ENCODE measurements at regions not wholly inside any gene's neighbourhood (a gene's known extent, or its start where the extent isn't known, plus 50 kb on each side); places are given as distances from the start of the nearest gene placed in this dataset.

- Histone ChIP-seq H3K4me3 (no peak overlapping the region), H3K4me1 (no peaks in the 10 kb centered on the region), H3K27me3 (no peaks in the 10 kb centered on the region), H3K27ac (no peak overlapping the region), H3K9me3 (no peaks in the 10 kb centered on the region), H3K36me3 (no peaks in the 10 kb centered on the region)
- no peak for ATAC-seq
- intact Hi-C loops (cut with DNase I): no loop called here
- WGBS (ENCODE audit: insufficient coverage, low coverage, low lambda C conversion rate, missing lambda C conversion rate): 71% methylated on average over 2 of the region's 2 CpGs
- TF ChIP-seq POLR2A (IDR thresholded peaks at IDR 0.05): no peak
- DNase-seq: no peak
Measured at GRCh38 chr5:99948850-99949249, 586.3 kb upstream of the FAM174A start.

- Histone ChIP-seq H3K27ac (no peak overlapping the region), H3K4me1 (no peaks in the 10 kb centered on the region), H3K36me3 (no peaks in the 10 kb centered on the region), H3K27me3 (no peaks in the 10 kb centered on the region), H3K9me3 (no peaks in the 10 kb centered on the region), H3K4me3 (no peak overlapping the region)
- 49% methylated on average over 12 of the region's 12 CpGs for WGBS (ENCODE audit: insufficient coverage, low coverage, low lambda C conversion rate, missing lambda C conversion rate)
- DNase-seq: no peak
- TF ChIP-seq POLR2A (IDR thresholded peaks at IDR 0.05): no peak
- no peak for TF ChIP-seq CTCF (IDR thresholded peaks at IDR 0.05)
- intact Hi-C loops (cut with DNase I): no loop called here
- no peak for ATAC-seq
Measured at GRCh38 chr5:99945478-99946442, 589.4 kb upstream of the FAM174A start.

GRCh38 chr5:99940540-99940939 lies 594.6 kb upstream of the FAM174A start:
- H3K9me3 ChIP-seq: no peaks in the 10 kb centered on the region
- H3K27me3 ChIP-seq: no peaks in the 10 kb centered on the region
- intact Hi-C loops (cut with DNase I): no loop called here
- TF ChIP-seq CTCF (IDR thresholded peaks at IDR 0.05) (no peak), POLR2A (IDR thresholded peaks at IDR 0.05) (no peak)
- DNase-seq: no peak
- H3K4me1 ChIP-seq: no peaks in the 10 kb centered on the region
- H3K36me3 ChIP-seq: no peaks in the 10 kb centered on the region
- H3K4me3 ChIP-seq: no peak overlapping the region
- H3K27ac ChIP-seq: no peak overlapping the region
- ATAC-seq: no peak

GRCh38 chr5:99936911-99937310 lies 598.3 kb upstream of the FAM174A start:
- no peak overlapping the region for H3K27ac ChIP-seq
- TF ChIP-seq POLR2A (IDR thresholded peaks at IDR 0.05): no peak
- TF ChIP-seq CTCF (IDR thresholded peaks at IDR 0.05): no peak
- H3K4me3 ChIP-seq: no peak overlapping the region
- H3K4me1 ChIP-seq: no peaks in the 10 kb centered on the region
- WGBS (ENCODE audit: insufficient coverage, low coverage, low lambda C conversion rate, missing lambda C conversion rate): 0% methylated on average over 1 of the region's 1 CpG
- DNase-seq: no peak
- H3K36me3 ChIP-seq: no peaks in the 10 kb centered on the region
- no peaks in the 10 kb centered on the region for H3K9me3 ChIP-seq
- ATAC-seq: no peak
- H3K27me3 ChIP-seq: no peaks in the 10 kb centered on the region
- intact Hi-C loops (cut with DNase I): no loop called here

- Histone ChIP-seq H3K27ac (no peak overlapping the region), H3K9me3 (no peaks in the 10 kb centered on the region), H3K36me3 (no peaks in the 10 kb centered on the region), H3K4me3 (no peak overlapping the region), H3K27me3 (no peaks in the 10 kb centered on the region), H3K4me1 (no peaks in the 10 kb centered on the region)
- TF ChIP-seq POLR2A (IDR thresholded peaks at IDR 0.05) (no peak), CTCF (IDR thresholded peaks at IDR 0.05) (no peak)
- intact Hi-C loops (cut with DNase I): no loop called here
- ATAC-seq: no peak
- DNase-seq: no peak
Measured at GRCh38 chr5:99929806-99930135, 605.4 kb upstream of the FAM174A start.
